GM13976 (cell line): ENCODE measurements at regions not wholly inside any gene's neighbourhood (a gene's known extent, or its start where the extent isn't known, plus 50 kb on each side); places are given as distances from the start of the nearest gene placed in this dataset.

ENCODE experiments used
- DNase-seq: peaks from one replicate; pipeline ENCODE4 v3.0.0; 2012; ENCODE audit warnings: low spot score
- in situ Hi-C: fragments of 300-500 bp; cut with MboI; formaldehyde crosslinking; loops from one replicate; pipeline ENCODE4 v1.12.0; 2022; ENCODE audit warnings: low sequenced_read_pairs, mixed read lengths, inconsistent platforms; ENCODE audit not compliant: unreplicated experiment
- TF ChIP-seq, protein P1 (sequence below): IDR thresholded peaks from 2 replicates; pipeline ENCODE4 v1.5.1; 2012; ENCODE audit warnings: borderline replicate concordance, mild to moderate bottlenecking; ENCODE audit not compliant: insufficient read depth; ENCODE audit errors: extremely low read depth, missing control alignments, control extremely low read depth

DNA sequence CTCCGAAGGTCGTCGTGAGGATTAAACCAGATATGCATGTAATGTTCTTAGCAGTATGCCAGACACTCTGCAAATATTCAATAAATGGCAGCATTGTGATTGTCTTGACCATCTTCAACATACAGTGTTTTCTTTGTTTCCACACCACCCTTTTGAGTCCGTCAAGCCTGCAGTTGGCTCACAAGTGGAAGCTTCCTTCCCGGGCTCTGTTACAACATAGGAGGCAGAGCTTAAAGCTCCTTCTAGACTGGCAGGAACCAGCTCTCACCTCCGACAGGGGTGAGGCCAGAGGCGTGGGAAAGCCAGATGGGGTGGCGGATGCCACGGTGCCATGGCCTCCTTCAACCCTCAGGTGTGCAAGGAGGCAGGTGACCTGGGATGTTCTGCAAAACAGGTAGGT, 138.3 kb downstream of the FOXL1 start:
- TF ChIP-seq, protein P1, sequence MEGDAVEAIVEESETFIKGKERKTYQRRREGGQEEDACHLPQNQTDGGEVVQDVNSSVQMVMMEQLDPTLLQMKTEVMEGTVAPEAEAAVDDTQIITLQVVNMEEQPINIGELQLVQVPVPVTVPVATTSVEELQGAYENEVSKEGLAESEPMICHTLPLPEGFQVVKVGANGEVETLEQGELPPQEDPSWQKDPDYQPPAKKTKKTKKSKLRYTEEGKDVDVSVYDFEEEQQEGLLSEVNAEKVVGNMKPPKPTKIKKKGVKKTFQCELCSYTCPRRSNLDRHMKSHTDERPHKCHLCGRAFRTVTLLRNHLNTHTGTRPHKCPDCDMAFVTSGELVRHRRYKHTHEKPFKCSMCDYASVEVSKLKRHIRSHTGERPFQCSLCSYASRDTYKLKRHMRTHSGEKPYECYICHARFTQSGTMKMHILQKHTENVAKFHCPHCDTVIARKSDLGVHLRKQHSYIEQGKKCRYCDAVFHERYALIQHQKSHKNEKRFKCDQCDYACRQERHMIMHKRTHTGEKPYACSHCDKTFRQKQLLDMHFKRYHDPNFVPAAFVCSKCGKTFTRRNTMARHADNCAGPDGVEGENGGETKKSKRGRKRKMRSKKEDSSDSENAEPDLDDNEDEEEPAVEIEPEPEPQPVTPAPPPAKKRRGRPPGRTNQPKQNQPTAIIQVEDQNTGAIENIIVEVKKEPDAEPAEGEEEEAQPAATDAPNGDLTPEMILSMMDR, result no peak
- DNase-seq, result no peak
- in situ Hi-C loops, result no loop called here

DNA sequence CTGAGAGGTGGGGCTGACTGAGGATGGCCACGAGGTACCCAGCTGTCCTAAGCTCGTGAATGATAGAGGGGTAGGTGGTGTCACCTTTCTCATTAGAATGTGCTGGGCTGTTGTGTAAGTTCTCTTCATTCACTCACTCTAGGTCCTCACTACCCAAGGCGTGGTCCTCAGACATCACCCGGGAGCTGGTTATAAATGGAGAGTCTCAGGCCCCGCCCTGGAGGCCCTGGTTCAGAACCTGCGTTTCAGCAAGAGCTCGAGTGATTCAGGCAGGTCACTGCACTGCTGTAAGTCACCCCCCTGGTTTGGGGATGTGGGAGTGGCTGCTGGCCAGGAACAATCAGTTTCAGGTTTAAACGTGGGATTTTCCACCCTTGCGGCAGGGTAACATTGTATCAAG, 139.8 kb downstream of the FOXL1 start:
- no peak for DNase-seq
- in situ Hi-C loops, result no loop called here
- TF ChIP-seq, protein P1, result no peak

DNA sequence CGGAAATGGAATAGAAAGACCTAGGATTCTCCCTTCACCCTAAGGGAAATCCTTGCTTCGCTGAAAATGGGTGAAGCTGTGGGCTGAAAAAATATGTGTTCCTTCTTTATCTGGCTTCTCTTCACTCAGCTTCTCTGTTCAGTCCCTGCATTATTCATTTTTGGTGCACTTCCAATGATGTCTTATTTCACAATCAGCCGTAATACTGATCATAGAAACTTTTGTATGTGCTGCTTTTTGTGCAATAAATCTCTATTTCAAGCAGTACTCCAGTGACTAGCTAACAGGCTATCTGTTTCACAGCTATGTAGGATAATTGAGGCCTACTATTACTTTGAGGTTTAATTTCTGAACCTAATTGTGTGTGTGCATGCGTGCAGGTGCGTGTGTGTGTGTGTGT, 144.6 kb downstream of the FOXL1 start:
- TF ChIP-seq, protein P1, result no peak
- no peak for DNase-seq

DNA sequence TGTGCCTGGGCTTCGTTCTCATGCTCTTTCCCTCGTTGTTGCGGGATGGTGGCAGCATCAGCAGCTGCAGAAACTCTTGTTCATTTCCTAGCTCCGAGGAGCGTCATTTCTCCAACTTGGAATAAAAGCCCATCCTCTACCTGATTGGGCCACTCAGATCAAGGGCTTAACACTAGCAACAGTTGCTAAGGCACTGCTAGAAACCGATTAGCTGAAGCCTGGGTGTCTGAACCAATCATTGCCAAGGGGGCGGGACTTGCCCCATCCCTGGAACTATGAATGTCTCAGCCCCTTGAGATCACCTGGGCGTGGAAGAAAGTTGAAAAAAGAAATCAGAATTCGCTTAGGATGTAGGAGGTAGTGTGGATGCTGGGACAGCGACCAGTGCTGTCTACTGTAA, 145.3 kb downstream of the FOXL1 start:
- TF ChIP-seq, protein P1, result no peak
- in situ Hi-C loops, result no loop called here
- DNase-seq, result no peak

More for the DNA sequence above, 144.6 kb downstream of the FOXL1 start:
- in situ Hi-C loops, result no loop called here

DNA sequence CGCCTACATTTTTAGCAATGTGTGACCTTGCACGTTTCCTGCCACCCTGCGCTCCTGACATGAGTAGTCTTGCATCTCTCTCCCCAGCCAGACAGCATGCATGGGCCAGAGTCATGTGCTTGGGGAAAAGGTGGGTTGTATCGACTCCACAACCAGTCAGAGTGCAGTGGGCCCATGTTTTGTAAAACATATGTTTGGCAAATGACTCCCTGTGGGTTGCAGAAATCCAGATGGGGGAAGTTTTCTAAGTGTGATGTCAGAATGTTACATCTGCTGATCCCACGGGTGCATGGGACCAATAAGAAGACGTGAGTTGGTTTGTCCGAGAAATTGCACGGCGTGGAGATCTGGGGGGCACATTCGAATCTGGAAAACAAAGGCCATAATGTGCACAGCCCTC, 147.1 kb downstream of the FOXL1 start:
- no peak for DNase-seq
- TF ChIP-seq, protein P1, result no peak
- in situ Hi-C loops, result no loop called here

DNA sequence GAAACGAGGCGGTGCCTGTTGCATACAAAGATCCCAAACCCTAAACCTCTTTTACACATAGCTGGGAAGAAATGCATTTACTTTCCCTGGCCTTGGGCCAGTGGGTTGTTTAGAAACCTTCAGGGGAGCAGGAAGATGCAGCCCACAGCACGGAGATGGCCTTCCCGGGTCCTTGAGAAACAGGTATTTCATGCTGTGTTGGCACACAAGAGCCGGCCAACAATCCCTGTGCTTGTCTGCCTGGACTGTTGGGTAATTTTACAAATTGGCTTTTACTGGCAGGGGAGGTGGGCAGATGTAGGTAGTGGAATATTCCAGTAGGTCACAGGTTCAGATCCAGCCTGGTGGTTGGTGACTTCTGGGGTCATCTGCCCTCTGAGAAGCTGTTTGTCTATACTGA, 148.0 kb downstream of the FOXL1 start:
- DNase-seq, result no peak
- in situ Hi-C loops, result no loop called here

More for the DNA sequence above, 148.0 kb downstream of the FOXL1 start:
- TF ChIP-seq, protein P1, result no peak
